Neuronal stem cell (in vitro differentiated cells): ENCODE measurements at regions not wholly inside any gene's neighbourhood (a gene's known extent, or its start where the extent isn't known, plus 50 kb on each side); places are given as distances from the start of the nearest gene placed in this dataset.

Experiments
- DNase-seq: peaks from one replicate; pipeline ENCODE4 v3.0.0-alpha.2; 2013; ENCODE audit warnings: low spot score
- H2AFZ ChIP-seq: one replicate; pipeline ENCODE4 v1.6.1; 2013; ENCODE audit warnings: mild to moderate bottlenecking, low read length, inconsistent platforms
- H2AK5ac ChIP-seq: 2 replicates; pipeline ENCODE4 v1.6.1; 2013; ENCODE audit warnings: low read depth, mild to moderate bottlenecking, inconsistent platforms, low read length, moderate library complexity, mixed read lengths
- H2BK120ac ChIP-seq: 2 replicates; pipeline ENCODE4 v1.6.1; 2013; ENCODE audit warnings: low read depth, mild to moderate bottlenecking, inconsistent platforms, low read length, moderate library complexity, mixed read lengths
- H2BK12ac ChIP-seq: one replicate; pipeline ENCODE4 v1.6.1; 2013; ENCODE audit warnings: low read length, inconsistent platforms
- H2BK15ac ChIP-seq: 2 replicates; pipeline ENCODE4 v1.6.1; 2013; ENCODE audit warnings: mild to moderate bottlenecking, low read length, inconsistent platforms, mixed read lengths
- H2BK5ac ChIP-seq: one replicate; pipeline ENCODE4 v1.6.1; 2013; ENCODE audit warnings: inconsistent platforms, mild to moderate bottlenecking, low read length, moderate library complexity
- H3K14ac ChIP-seq: one replicate; pipeline ENCODE4 v1.6.1; 2013; ENCODE audit warnings: low read length, inconsistent platforms
- H3K18ac ChIP-seq: 2 replicates; pipeline ENCODE4 v1.6.1; 2013; ENCODE audit warnings: low read length, inconsistent platforms
- H3K23ac ChIP-seq: 2 replicates; pipeline ENCODE4 v1.6.1; 2013; ENCODE audit warnings: low read depth, mild to moderate bottlenecking, mixed read lengths, low read length, inconsistent platforms; ENCODE audit not compliant: poor library complexity
- H3K27ac ChIP-seq: replicated peaks from 3 replicates; pipeline ENCODE4 v1.5.1; 2013; ENCODE audit warnings: low read length, inconsistent platforms
- H3K27me3 ChIP-seq, 3 experiments: 2 replicates each; pipeline ENCODE4 v1.6.1; 2013; ENCODE audit warnings: low read length in 3 of 3, mild to moderate bottlenecking in 2 of 3, inconsistent platforms in 1 of 3, low read depth in 1 of 3, mixed read lengths in 1 of 3, moderate library complexity in 1 of 3; ENCODE audit not compliant: control insufficient read depth in 3 of 3, insufficient read depth in 3 of 3
- H3K36me3 ChIP-seq, 2 donors: replicated peaks in 1 of 2; 2 replicates each; pipeline ENCODE4 v1.6.1; 2013; ENCODE audit warnings: low read length in 2 of 2; ENCODE audit not compliant: control insufficient read depth in 2 of 2, insufficient read depth in 2 of 2
- H3K4ac ChIP-seq: 2 replicates; pipeline ENCODE4 v1.6.1; 2013; ENCODE audit warnings: inconsistent platforms, mild to moderate bottlenecking, low read length, moderate library complexity
- H3K4me1 ChIP-seq, 2 donors: 1 replicate in 1 of 2; 2 replicates in 1 of 2; pipeline ENCODE4 v1.6.1; 2013; ENCODE audit warnings: low read length in 2 of 2, low read depth in 1 of 2; ENCODE audit not compliant: control insufficient read depth in 2 of 2, insufficient read depth in 1 of 2
- H3K4me2 ChIP-seq: one replicate; pipeline ENCODE4 v1.6.1; 2013; ENCODE audit warnings: mild to moderate bottlenecking, low read length, inconsistent platforms; ENCODE audit not compliant: insufficient read depth, poor library complexity, severe bottlenecking
- H3K4me3 ChIP-seq, 2 donors: 2 replicates each; pipeline ENCODE4 v1.5.1; 2013; ENCODE audit warnings: low read length in 2 of 2, mild to moderate bottlenecking in 2 of 2, inconsistent platforms in 1 of 2, moderate library complexity in 1 of 2
- H3K79me1 ChIP-seq: one replicate; pipeline ENCODE4 v1.6.1; 2013; ENCODE audit warnings: low read depth, mild to moderate bottlenecking, inconsistent platforms, low read length, moderate library complexity
- H3K9ac ChIP-seq: one replicate; pipeline ENCODE4 v1.6.1; 2013; ENCODE audit warnings: mild to moderate bottlenecking, low read depth, low read length, inconsistent platforms; ENCODE audit not compliant: poor library complexity
- H3K9me3 ChIP-seq, 2 donors: replicated peaks in 1 of 2; 2 replicates each; pipeline versions ENCODE3 to v1.6.1; 2013; ENCODE audit warnings: low read length in 2 of 2, mild to moderate bottlenecking in 2 of 2, inconsistent platforms in 1 of 2, low read depth in 1 of 2, mixed read lengths in 1 of 2, moderate library complexity in 1 of 2; ENCODE audit not compliant: control insufficient read depth in 2 of 2, insufficient read depth in 1 of 2
- H4K8ac ChIP-seq: one replicate; pipeline ENCODE4 v1.6.1; 2013; ENCODE audit warnings: low read depth, mild to moderate bottlenecking, inconsistent platforms, low read length, moderate library complexity
- H4K91ac ChIP-seq: one replicate; pipeline ENCODE4 v1.6.1; 2013; ENCODE audit warnings: low read length, low read depth, mild to moderate bottlenecking, inconsistent platforms; ENCODE audit not compliant: poor library complexity
- WGBS, 2 donors: extraction: QIAGEN DNeasy Blood & Tissue Kit; methylation state at CpG; one replicate each; pipeline ENCODE4 v1.1.7; 2013; ENCODE audit warnings: missing lambda C conversion rate in 2 of 2, mixed read lengths in 1 of 2; ENCODE audit not compliant: insufficient read length in 2 of 2, insufficient replicate concordance in 1 of 2; ENCODE audit errors: extremely low coverage in 2 of 2; 5-methylcytosine and 5-hydroxymethylcytosine counted together

GRCh38 chr17:31660684-31661083 is 198.4 kb downstream of the COPRS start:
- no peak overlapping the region for H3K4ac ChIP-seq
- no peak overlapping the region for H2BK15ac ChIP-seq
- H3K14ac ChIP-seq = no peak overlapping the region
- no CpG with 5 or more reads among the region's 3 CpGs for WGBS, 2 donors
- no peak overlapping the region for H3K4me3 ChIP-seq
- no peaks in the 10 kb centered on the region for H3K79me1 ChIP-seq
- no peak overlapping the region for H2BK12ac ChIP-seq
- H3K4me2 ChIP-seq = no peak overlapping the region
- H3K18ac ChIP-seq = no peak overlapping the region
- no peaks in the 10 kb centered on the region for H3K4me1 ChIP-seq
- H4K8ac ChIP-seq = no peak overlapping the region
- H3K27ac ChIP-seq = no peak overlapping the region
- H2AK5ac ChIP-seq = no peak overlapping the region
- DNase-seq = no peak
- no peaks in the 10 kb centered on the region for H3K36me3 ChIP-seq
- H3K9ac ChIP-seq = no peak overlapping the region
- no peak overlapping the region for H2BK5ac ChIP-seq
- no peak overlapping the region for H3K23ac ChIP-seq
- no peak overlapping the region for H2BK120ac ChIP-seq
- no peak overlapping the region for H2AFZ ChIP-seq
- H3K9me3 ChIP-seq = peaks cover 0 to 5% of the 10 kb centered on the region in 2 donors
- H4K91ac ChIP-seq = no peak overlapping the region
- H3K27me3 ChIP-seq = peaks cover 0 to 7% (median 0%) of the 10 kb centered on the region in 3 experiments

DNA sequence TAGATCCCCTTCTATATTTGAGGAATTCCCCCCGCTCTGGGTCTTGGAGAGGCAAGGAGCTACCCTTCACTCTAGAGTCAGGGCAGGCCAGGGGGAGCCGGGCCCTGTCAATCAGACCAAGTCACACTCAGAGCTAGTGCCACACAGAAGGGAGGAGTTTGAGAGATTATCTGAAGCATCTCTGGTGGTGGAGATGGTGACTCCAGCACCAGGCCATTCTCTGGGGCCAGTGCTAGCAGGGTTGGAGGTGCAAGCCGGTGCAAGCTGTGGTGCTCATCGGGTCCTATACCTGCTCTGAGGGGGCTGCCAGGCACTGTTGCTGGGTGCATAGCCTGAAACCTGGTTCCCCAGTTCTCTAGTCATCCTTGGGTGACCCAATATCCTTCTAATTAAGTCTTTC is 201.2 kb downstream of the COPRS start:
- Histone ChIP-seq H3K79me1 (no peaks in the 10 kb centered on the region), H3K4me2 (no peak overlapping the region), H2BK120ac (no peak overlapping the region), H2AFZ (no peak overlapping the region), H3K9me3 (peaks cover 0 to 2% of the 10 kb centered on the region in 2 donors), H3K18ac (no peak overlapping the region), H2BK5ac (no peak overlapping the region), H3K23ac (no peak overlapping the region), H3K36me3 (no peaks in the 10 kb centered on the region), H3K9ac (no peak overlapping the region), H3K4me3 (no peak overlapping the region), H4K91ac (no peak overlapping the region), H4K8ac (no peak overlapping the region), H3K4ac (no peak overlapping the region), H3K14ac (no peak overlapping the region), H2BK15ac (no peak overlapping the region), H3K4me1 (no peaks in the 10 kb centered on the region), H3K27me3 (peaks cover 0 to 7% (median 0%) of the 10 kb centered on the region in 3 experiments), H3K27ac (no peak overlapping the region), H2BK12ac (no peak overlapping the region), H2AK5ac (no peak overlapping the region)
- no peak for DNase-seq
- no CpG with 5 or more reads among the region's 4 CpGs for WGBS, 2 donors

DNA sequence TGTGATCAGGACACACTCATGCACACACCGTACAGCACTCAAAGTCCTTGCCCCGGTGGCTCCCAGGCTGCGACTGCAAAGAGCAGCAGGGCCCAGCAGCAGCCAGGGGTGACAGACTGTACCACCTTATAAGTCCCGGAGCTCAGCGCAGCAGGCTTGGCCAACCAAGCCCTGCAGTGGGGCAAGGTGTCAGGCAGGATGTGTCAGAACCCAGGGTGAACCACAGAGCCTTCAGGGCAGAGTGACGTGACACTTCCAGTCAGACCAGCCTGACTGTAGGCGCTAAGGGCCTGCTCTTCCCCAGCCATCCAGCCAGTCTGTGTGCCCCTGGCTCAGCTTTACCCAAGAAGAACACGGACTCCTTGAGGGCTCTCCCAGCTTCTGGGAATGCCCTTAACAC is 204.1 kb downstream of the COPRS start:
- H3K36me3 ChIP-seq = no peaks in the 10 kb centered on the region
- H3K4ac ChIP-seq = no peak overlapping the region
- peak overlapping the region; percentile 54 for H3K9ac ChIP-seq
- no peaks in the 10 kb centered on the region for H3K9me3 ChIP-seq
- no peak overlapping the region for H3K4me2 ChIP-seq
- H3K14ac ChIP-seq = peak overlapping the region; percentile 94
- no CpG with 5 or more reads among the region's 8 CpGs for WGBS, 2 donors
- peak overlapping the region; percentile 62 for H3K23ac ChIP-seq
- no peak overlapping the region for H2BK15ac ChIP-seq
- H2BK5ac ChIP-seq = no peak overlapping the region
- H3K18ac ChIP-seq = peak overlapping the region; percentile 78
- H2AFZ ChIP-seq = no peak overlapping the region
- no peaks in the 10 kb centered on the region for H3K4me1 ChIP-seq
- DNase-seq = no peak
- no peak overlapping the region for H3K4me3 ChIP-seq
- H3K79me1 ChIP-seq = no peaks in the 10 kb centered on the region
- no peak overlapping the region for H3K27ac ChIP-seq
- H2BK120ac ChIP-seq = no peak overlapping the region
- H3K27me3 ChIP-seq = peaks cover 0 to 4% (median 0%) of the 10 kb centered on the region in 3 experiments
- no peak overlapping the region for H4K91ac ChIP-seq
- H4K8ac ChIP-seq = no peak overlapping the region
- H2BK12ac ChIP-seq = no peak overlapping the region
- peak overlapping the region; percentile 47 for H2AK5ac ChIP-seq

- no peak overlapping the region for H4K8ac ChIP-seq
- no peaks in the 10 kb centered on the region for H3K4me1 ChIP-seq
- H2AFZ ChIP-seq = no peak overlapping the region
- H3K4ac ChIP-seq = no peak overlapping the region
- no peak overlapping the region for H2BK120ac ChIP-seq
- no peak overlapping the region for H2AK5ac ChIP-seq
- H3K4me3 ChIP-seq = no peak overlapping the region
- no peaks in the 10 kb centered on the region for H3K27me3 ChIP-seq
- no peak overlapping the region for H4K91ac ChIP-seq
- no peaks in the 10 kb centered on the region for H3K36me3 ChIP-seq
- no peak overlapping the region for H2BK12ac ChIP-seq
- WGBS, 2 donors = no CpG with 5 or more reads among the region's 6 CpGs
- H3K27ac ChIP-seq = no peak overlapping the region
- no peak overlapping the region for H3K23ac ChIP-seq
- H2BK15ac ChIP-seq = no peak overlapping the region
- H3K14ac ChIP-seq = no peak overlapping the region
- no peak overlapping the region for H3K4me2 ChIP-seq
- no peak overlapping the region for H2BK5ac ChIP-seq
- H3K18ac ChIP-seq = no peak overlapping the region
- no peaks in the 10 kb centered on the region for H3K9me3 ChIP-seq
- DNase-seq = no peak
- no peaks in the 10 kb centered on the region for H3K79me1 ChIP-seq
- no peak overlapping the region for H3K9ac ChIP-seq
Observed at GRCh38 chr17:31653691-31654090, 205.4 kb downstream of the COPRS start.
